ENCODE measurements at regions not wholly inside any gene's neighbourhood (a gene's known extent, or its start where the extent isn't known, plus 50 kb on each side); places are given as distances from the start of the nearest gene placed in this dataset.
A peak's percentile ranks its signal among the peaks of the same experiment; 100 is the strongest.
"Not testable (repeated sequence)": the region's sequence is repeated elsewhere in the genome, so short reads cannot be mapped to it uniquely, and the experiment has no call there.

DNA sequence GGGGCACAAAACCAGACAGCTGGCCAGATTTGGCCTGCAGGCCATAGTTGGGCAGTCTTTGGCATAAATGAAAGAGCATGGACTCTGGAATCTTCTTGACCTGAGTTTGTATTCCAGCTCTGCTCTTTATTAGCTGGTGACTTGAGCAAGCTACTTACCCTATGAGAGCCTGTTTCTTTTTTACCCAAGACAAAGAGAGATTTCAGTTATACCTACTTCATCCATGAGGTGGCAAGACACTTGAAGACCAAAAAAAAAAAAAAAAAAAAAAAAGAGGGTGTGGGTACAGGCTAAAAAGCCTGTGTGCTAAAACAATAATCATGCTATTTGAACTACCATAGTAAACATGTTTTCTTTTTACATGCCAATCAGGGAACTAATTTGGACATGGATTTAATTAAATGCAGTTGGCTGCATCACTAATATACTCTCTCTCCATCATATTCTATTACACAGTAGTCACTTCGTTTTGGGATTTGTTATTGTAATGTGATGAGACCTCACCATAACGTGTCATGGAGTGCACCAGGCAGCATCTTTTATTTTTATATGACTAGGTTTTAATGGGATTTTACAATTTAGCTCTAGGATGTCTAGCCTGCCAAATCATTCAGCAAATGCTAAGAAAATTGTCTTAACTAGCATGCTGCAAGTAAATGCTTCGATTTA is 109.2 kb upstream of the FHIT start:
- Histone ChIP-seq H4K20me1 (no peaks in the 10 kb centered on the region), H3K4me1 (peaks cover 0 to 15% (median 3%) of the 10 kb centered on the region in 10 experiments; a peak in 7 of 20 replicates), H3K9ac (no peak overlapping the region), H3K36me3 (no peaks in the 10 kb centered on the region), H3K27me3 (no peaks in the 10 kb centered on the region), H3K27ac (no peak overlapping the region), H3K9me3 (replicated peaks in 1 of 11) (peaks cover 0 to 5% (median 0%) of the 10 kb centered on the region in 11 experiments; a peak in 3 of 22 replicates), H3K4me2 (no peak overlapping the region), H3K4me3 (no peak overlapping the region)
- TF ChIP-seq Cebpa-rat (IDR thresholded peaks at IDR 0.05): no peak

DNA sequence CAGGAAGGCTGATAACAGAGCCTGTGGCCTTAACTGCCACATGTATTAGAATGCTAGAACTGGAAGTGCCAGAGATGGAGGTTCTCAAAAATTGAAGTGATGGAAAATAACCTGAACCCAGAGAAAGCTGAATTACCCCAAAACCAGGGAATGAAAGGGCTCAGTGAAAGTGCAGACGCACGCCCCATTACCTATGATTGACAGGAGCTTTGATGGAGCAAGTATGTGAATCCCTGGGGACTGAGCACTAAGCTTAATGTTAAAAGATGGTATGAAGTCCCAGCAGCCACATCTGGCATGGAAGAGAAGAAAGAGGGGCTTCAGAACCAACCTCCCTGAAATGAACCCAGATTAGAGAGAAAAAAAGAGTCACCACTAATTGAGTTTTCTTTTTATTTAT is 118.4 kb upstream of the FHIT start:
- Histone ChIP-seq H4K20me1 (no peaks in the 10 kb centered on the region), H3K9me3 (replicated peaks in 1 of 11) (no peaks in the 10 kb centered on the region), H3K27me3 (no peaks in the 10 kb centered on the region), H3K27ac (no peak overlapping the region), H3K9ac (no peak overlapping the region), H3K36me3 (no peaks in the 10 kb centered on the region), H3K4me3 (no peak overlapping the region), H3K4me2 (0 out of 22 replicates have a peak overlapping the region, but pooled peaks of 1 of the 11 experiments have one; percentile 2), H3K4me1 (peaks cover 0 to 6% (median 0%) of the 10 kb centered on the region in 10 experiments; a peak in 1 of 20 replicates)
- no peak for TF ChIP-seq Cebpa-rat (IDR thresholded peaks at IDR 0.05)

DNA sequence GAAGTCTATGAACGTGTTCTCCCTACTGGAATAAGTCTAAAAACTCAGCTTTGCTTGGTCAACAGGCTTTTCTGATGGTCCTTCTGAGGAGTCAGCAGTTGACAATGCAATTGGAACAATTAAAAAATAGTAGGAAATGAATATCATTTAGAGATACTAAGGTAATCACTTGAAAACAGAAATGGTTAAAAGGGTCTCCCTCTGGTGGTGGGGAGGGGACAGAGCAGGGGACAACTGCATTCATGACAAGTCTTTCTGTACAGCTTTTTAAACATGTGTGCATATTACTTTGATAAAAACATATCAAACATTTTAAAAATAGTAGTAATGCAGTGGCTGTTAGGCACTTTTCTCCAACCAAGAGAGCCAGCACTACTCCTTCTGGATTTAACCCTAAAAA is 119.9 kb upstream of the FHIT start:
- Histone ChIP-seq H3K9ac (no peak overlapping the region), H3K27ac (no peak overlapping the region), H3K4me2 (no peak overlapping the region), H3K4me1 (peaks cover 0 to 6% (median 0%) of the 10 kb centered on the region in 10 experiments; a peak in 1 of 20 replicates), H3K36me3 (no peaks in the 10 kb centered on the region), H4K20me1 (no peaks in the 10 kb centered on the region), H3K4me3 (no peak overlapping the region), H3K9me3 (replicated peaks in 1 of 11) (no peaks in the 10 kb centered on the region), H3K27me3 (no peaks in the 10 kb centered on the region)
- TF ChIP-seq Cebpa-rat (IDR thresholded peaks at IDR 0.05): no peak

DNA sequence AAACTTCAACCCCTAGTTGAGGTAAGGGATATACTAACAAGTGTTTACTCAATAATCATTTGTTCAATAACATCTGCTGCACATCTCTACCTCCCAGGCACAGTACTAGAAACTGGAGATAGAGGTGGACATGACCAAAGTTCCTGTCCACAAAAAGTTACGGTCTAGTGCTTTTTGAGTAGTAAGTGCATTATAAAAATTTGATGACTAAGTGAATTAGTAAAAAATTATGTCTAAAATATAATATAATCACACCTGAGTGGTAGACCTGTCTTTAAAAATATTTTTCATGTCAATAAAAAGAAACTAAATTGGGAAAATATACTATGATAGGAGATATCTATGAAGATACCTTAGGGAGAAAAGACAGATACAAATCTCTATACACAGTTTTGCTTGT is 121.5 kb upstream of the FHIT start:
- Histone ChIP-seq H3K9me3 (replicated peaks in 1 of 11) (no peaks in the 10 kb centered on the region), H3K9ac (no peak overlapping the region), H3K36me3 (no peaks in the 10 kb centered on the region), H3K4me1 (peaks cover 0 to 6% (median 0%) of the 10 kb centered on the region in 10 experiments; a peak in 1 of 20 replicates), H3K27me3 (no peaks in the 10 kb centered on the region), H4K20me1 (no peaks in the 10 kb centered on the region), H3K27ac (no peak overlapping the region), H3K4me2 (no peak overlapping the region), H3K4me3 (no peak overlapping the region)
- TF ChIP-seq Cebpa-rat (IDR thresholded peaks at IDR 0.05): no peak

DNA sequence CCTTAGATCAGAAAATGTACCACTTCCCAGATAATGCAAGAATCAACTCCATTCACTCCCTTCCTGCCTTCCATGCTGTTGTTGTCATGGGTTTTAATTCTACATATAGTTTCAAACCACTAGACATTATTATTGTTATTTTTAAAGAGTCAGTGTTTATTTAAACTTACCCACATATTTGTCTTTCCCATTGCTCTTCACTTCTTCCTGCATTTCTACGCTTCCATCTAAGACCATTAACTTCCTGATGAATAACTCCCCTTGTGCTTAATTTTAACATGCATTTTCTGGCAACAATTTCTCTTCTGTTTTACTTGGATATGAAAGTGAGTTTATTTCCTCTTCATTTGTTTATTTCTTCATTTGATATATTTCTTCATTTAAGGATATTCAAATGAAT is 127.1 kb upstream of the FHIT start:
- Histone ChIP-seq H3K9me3 (replicated peaks in 1 of 11) (0 out of 22 replicates have a peak, but pooled peaks cover 0 to under 1% (median 0%) of the 10 kb centered on the region in 11 experiments), H3K4me3 (no peak overlapping the region), H3K36me3 (no peaks in the 10 kb centered on the region), H3K27me3 (no peaks in the 10 kb centered on the region), H3K4me1 (no peaks in the 10 kb centered on the region), H3K27ac (no peak overlapping the region), H3K4me2 (no peak overlapping the region), H4K20me1 (no peaks in the 10 kb centered on the region), H3K9ac (no peak overlapping the region)
- no peak for TF ChIP-seq Cebpa-rat (IDR thresholded peaks at IDR 0.05)

DNA sequence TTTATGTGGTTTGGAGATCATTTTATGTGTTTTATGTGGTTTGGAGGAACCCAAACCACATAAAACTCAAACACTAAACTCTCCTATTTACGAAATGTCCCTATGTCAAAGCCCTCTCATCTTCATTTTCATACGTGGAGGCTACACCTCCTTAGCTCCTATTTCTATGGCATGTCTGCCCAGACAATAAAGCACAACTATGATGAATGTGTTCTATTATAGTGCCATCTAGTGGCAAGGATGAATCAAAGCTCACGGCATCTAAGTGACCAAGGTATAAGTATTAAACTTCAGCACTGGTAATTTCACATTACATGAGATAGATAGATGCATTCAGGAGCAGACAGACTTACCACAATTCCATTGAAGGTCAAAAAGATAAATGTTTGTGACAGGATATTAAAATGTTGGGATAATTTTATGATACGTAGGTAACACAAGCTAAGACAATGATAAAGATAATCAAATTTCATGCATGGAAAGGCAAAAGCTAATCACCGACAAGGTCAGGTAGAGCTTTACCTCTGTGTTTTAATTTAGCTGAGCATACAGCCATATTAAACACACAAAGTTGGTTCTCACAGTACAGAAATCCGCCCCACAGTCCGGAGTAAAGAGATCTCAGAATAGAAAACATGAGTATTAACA is 130.6 kb upstream of the FHIT start:
- Histone ChIP-seq H3K4me1 (no peaks in the 10 kb centered on the region), H3K27me3 (no peaks in the 10 kb centered on the region)

DNA sequence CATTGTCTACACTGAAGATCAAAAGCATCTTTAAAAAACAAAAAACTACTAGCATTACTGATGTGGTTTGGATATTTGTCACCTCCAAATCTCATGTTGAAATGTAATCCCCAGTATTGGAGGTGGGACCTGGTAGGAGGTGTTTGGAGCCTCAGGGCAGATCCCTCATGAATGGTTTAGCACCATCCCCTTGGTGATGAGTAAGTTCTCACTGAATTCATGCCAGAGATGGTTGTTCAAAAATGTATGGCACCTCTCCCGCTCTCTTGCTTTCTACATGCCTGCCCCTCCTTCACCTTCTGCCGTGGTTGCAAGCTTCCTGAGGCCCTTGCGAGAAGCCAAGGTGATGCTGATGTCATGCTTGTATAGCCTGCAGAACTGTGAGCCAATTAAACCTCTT is 136.6 kb upstream of the FHIT start:
- TF ChIP-seq Cebpa-rat (IDR thresholded peaks at IDR 0.05): no peak
- no peak overlapping the region for H3K4me3 ChIP-seq

More for the DNA sequence above, 130.6 kb upstream of the FHIT start:
- H3K9ac ChIP-seq: no peak overlapping the region
- H3K9me3 ChIP-seq (replicated peaks in 1 of 11): 0 out of 22 replicates have a peak, but pooled peaks cover 0 to 4% (median 0%) of the 10 kb centered on the region in 11 experiments
- no peaks in the 10 kb centered on the region for H4K20me1 ChIP-seq
- no peak overlapping the region for H3K4me2 ChIP-seq
- no peak overlapping the region for H3K27ac ChIP-seq
- no peaks in the 10 kb centered on the region for H3K36me3 ChIP-seq
- no peak overlapping the region for H3K4me3 ChIP-seq
- TF ChIP-seq Cebpa-rat (IDR thresholded peaks at IDR 0.05): no peak

DNA sequence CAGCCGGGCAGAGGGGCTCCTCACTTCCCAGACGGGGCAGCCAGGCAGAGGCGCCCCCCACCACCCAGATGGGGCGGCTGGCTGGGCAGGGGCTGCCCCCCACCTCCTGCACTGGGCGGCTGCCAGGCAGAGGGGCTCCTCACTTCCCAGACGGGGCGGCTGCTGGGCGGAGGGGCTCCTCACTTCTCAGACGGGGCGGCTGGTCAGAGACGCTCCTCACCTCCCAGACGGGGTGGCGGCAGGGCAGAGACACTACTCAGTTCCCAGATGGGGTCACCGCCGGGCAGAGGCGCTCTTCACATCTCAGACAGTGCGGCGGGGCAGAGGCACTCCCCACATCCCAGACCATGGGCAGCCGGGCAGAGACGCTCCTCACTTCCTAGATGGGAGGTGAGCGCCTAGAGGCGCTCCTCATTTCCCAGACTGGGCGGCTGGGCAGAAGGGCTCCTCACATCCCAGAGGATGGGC is 142.3 kb upstream of the FHIT start:
- not testable (repeated sequence) for H3K27me3 ChIP-seq, H3K9ac ChIP-seq, H3K4me1 ChIP-seq, H3K27ac ChIP-seq, H3K4me3 ChIP-seq, H3K4me2 ChIP-seq, H3K36me3 ChIP-seq, H4K20me1 ChIP-seq
- peaks cover 31 to 55% (median 41%) of the 10 kb centered on the region in 11 experiments for H3K9me3 ChIP-seq (replicated peaks in 1 of 11)

More for the DNA sequence above, 136.6 kb upstream of the FHIT start:
- Histone ChIP-seq H3K36me3 (no peaks in the 10 kb centered on the region), H4K20me1 (no peaks in the 10 kb centered on the region), H3K9me3 (replicated peaks in 1 of 11) (peaks cover 9 to 28% (median 15%) of the 10 kb centered on the region in 11 experiments), H3K9ac (no peak overlapping the region), H3K27ac (no peak overlapping the region), H3K4me1 (no peaks in the 10 kb centered on the region), H3K27me3 (no peaks in the 10 kb centered on the region), H3K4me2 (no peak overlapping the region)

DNA sequence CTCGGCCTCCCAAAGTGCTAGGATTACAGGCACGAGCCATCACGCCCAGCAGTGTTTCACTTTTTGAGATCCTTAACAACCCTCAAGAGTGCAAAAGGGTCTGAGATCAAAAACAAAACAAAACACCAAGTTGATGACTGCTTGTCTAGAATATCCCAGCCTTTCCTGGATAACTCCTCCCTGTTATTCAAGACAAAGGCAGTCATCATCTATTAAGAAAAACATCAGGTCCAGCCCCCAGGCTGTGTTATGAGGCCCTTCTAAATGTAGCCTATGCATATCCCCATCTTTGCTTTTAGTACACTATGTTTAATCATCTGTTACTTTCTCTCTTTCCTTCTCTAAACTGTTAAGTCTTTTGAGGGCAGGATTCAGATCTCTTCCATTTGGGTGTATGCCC is 150.1 kb upstream of the FHIT start:
- H3K4me3 ChIP-seq: no peak overlapping the region
- no peaks in the 10 kb centered on the region for H3K4me1 ChIP-seq
- H3K9me3 ChIP-seq (replicated peaks in 1 of 11): no peaks in the 10 kb centered on the region
- H3K36me3 ChIP-seq: no peaks in the 10 kb centered on the region
- H3K9ac ChIP-seq: no peak overlapping the region
- TF ChIP-seq Cebpa-rat (IDR thresholded peaks at IDR 0.05): no peak
- no peak overlapping the region for H3K4me2 ChIP-seq
- no peak overlapping the region for H3K27ac ChIP-seq
- H3K27me3 ChIP-seq: no peaks in the 10 kb centered on the region
- H4K20me1 ChIP-seq: no peaks in the 10 kb centered on the region

DNA sequence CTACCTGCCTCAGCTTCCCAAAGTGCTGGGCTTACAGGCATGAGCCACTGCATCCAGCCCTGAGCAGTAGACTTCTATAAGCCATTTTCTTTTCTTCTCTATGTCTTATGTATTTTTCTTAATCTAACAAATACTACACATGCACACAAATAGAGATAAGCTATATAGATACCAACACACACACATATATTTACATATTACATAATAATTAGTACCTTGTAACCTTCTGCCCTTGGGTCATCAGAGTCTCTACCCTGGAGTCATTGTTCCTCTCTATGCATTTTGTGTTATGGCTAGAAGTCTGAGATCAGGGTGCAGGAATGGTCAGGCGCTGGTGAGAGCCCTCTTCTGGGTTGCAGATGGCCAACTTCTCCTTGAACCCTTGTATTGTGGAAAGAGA is 154.0 kb upstream of the PTPRG start:
- H3K36me3 ChIP-seq: no peaks in the 10 kb centered on the region
- no peaks in the 10 kb centered on the region for H3K27me3 ChIP-seq
- peak in 6 of 11 experiments; percentile 24 to 87 (median 55); a peak in 8 of 22 replicates for TF ChIP-seq Cebpa-rat (IDR thresholded peaks at IDR 0.05)
- H3K27ac ChIP-seq: no peak overlapping the region
- no peaks in the 10 kb centered on the region for H3K4me1 ChIP-seq
- H3K4me3 ChIP-seq: no peak overlapping the region
- no peak overlapping the region for H3K4me2 ChIP-seq
- no peaks in the 10 kb centered on the region for H4K20me1 ChIP-seq
- no peaks in the 10 kb centered on the region for H3K9me3 ChIP-seq (replicated peaks in 1 of 11)
- H3K9ac ChIP-seq: no peak overlapping the region
